GM13976 (cell line): ENCODE measurements at regions not wholly inside any gene's neighbourhood (a gene's known extent, or its start where the extent isn't known, plus 50 kb on each side); places are given as distances from the start of the nearest gene placed in this dataset.
"Not testable (repeated sequence)": the region's sequence is repeated elsewhere in the genome, so short reads cannot be mapped to it uniquely, and the experiment has no call there.

ENCODE experiments used
- DNase-seq: peaks from one replicate; pipeline ENCODE4 v3.0.0; 2012; ENCODE audit warnings: low spot score
- in situ Hi-C: fragments of 300-500 bp; cut with MboI; formaldehyde crosslinking; loops from one replicate; pipeline ENCODE4 v1.12.0; 2022; ENCODE audit warnings: low sequenced_read_pairs, mixed read lengths, inconsistent platforms; ENCODE audit not compliant: unreplicated experiment
- TF ChIP-seq, protein P1 (sequence below): IDR thresholded peaks from 2 replicates; pipeline ENCODE4 v1.5.1; 2012; ENCODE audit warnings: borderline replicate concordance, mild to moderate bottlenecking; ENCODE audit not compliant: insufficient read depth; ENCODE audit errors: extremely low read depth, missing control alignments, control extremely low read depth

- in situ Hi-C loops = no loop called here
- TF ChIP-seq, protein P1, sequence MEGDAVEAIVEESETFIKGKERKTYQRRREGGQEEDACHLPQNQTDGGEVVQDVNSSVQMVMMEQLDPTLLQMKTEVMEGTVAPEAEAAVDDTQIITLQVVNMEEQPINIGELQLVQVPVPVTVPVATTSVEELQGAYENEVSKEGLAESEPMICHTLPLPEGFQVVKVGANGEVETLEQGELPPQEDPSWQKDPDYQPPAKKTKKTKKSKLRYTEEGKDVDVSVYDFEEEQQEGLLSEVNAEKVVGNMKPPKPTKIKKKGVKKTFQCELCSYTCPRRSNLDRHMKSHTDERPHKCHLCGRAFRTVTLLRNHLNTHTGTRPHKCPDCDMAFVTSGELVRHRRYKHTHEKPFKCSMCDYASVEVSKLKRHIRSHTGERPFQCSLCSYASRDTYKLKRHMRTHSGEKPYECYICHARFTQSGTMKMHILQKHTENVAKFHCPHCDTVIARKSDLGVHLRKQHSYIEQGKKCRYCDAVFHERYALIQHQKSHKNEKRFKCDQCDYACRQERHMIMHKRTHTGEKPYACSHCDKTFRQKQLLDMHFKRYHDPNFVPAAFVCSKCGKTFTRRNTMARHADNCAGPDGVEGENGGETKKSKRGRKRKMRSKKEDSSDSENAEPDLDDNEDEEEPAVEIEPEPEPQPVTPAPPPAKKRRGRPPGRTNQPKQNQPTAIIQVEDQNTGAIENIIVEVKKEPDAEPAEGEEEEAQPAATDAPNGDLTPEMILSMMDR = no peak
- no peak for DNase-seq
Observed at GRCh38 chr4:59553721-59554091, 1646.4 kb upstream of the ADGRL3 start.

DNA sequence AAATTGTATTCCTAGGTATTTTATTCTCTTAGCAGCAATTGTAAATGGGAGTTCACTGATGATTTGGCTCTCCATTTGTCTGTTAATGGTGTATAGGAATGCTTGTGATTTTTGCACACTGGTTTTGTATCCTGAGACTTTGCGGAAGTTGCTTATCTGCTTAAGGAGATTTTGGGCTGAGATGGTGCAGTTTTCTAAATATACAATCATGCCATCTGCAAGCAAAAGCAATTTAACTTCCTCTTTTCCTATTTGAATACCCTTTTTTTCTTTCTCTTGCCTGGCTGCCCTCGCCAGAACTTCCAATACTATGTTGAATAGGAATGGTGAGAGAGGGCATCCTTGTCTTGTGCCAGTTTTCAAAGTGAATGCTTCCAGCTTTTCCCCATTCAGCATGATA, 1643.9 kb upstream of the ADGRL3 start:
- in situ Hi-C loops, DNase-seq: not testable (repeated sequence)

GRCh38 chr4:59560141-59560648, 1639.9 kb upstream of the ADGRL3 start:
- in situ Hi-C loops, DNase-seq: not testable (repeated sequence)

DNA sequence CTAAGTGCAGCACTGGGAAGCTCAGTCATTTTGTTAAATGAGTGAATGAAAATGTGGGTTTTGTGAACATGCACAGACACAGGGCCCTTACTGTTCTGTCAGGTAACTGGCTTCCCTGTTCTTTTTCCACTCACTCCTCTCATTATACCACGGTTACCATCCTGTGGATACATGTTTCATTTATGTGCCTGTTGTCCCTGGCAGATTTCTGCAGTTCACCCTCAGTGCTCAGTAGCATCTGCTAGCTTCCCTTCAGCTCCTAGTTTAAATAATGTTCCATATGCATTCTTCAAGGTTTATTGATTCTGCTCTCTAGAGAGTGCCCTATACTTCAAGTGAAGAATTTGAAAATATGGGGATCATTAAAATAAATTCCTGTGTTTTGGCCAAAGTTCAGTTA, 1634.3 kb upstream of the ADGRL3 start:
- TF ChIP-seq, protein P1 = no peak
- in situ Hi-C loops = no loop called here
- no peak for DNase-seq

GRCh38 chr4:59570860-59571476, 1629.2 kb upstream of the ADGRL3 start:
- TF ChIP-seq, protein P1 = no peak
- in situ Hi-C loops = no loop called here
- DNase-seq = no peak

GRCh38 chr4:59571805-59572430, 1628.2 kb upstream of the ADGRL3 start:
- in situ Hi-C loops = no loop called here
- TF ChIP-seq, protein P1 = no peak
- no peak for DNase-seq

GRCh38 chr4:59583845-59584568, 1616.1 kb upstream of the ADGRL3 start:
- TF ChIP-seq, protein P1 = no peak
- DNase-seq = no peak
- in situ Hi-C loops = no loop called here
